Peyer's patch (tissue), 4 donors: ENCODE measurements at regions not wholly inside any gene's neighbourhood (a gene's known extent, or its start where the extent isn't known, plus 50 kb on each side); places are given as distances from the start of the nearest gene placed in this dataset.

ENCODE experiments used
- POLR2A ChIP-seq, 2 donors: fragments of 450-650 bp; IDR thresholded peaks; one replicate each; pipeline ENCODE4 v1.5.1; 2017; ENCODE audit warnings: antibody characterized with exemption in 2 of 2, mild to moderate bottlenecking in 2 of 2, moderate library complexity in 2 of 2
- TF ChIP-seq, protein P1 (sequence below), 6 experiments: fragments of 450-650 bp in 4 of 6; fragments of 200-600 bp in 2 of 6; sonication (generic) in 1 of 6; IDR thresholded peaks; one replicate each; pipeline ENCODE4 v1.5.1; 2017 to 2019; ENCODE audit warnings: antibody characterized with exemption in 6 of 6, mild to moderate bottlenecking in 3 of 6, moderate library complexity in 1 of 6

DNA sequence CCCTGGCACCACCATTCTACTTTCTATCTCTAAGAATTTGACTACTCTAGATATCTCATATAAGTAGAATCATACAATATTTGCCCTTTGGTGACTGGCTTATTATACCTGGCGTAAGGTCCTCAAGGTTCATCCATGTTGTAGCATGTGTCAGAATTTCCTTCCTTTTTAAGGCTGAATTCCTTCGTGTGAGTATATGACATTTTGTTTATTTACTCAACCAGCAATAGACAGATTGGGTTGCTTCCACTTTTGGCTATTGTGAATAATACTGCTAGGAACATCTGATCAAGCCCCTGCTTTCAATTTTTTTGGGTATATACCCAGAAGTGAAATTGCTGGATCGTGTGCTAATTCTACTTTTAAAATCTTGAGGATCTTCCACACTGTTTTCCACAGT, 232.8 kb upstream of the MCHR2 start:
- TF ChIP-seq, protein P1, sequence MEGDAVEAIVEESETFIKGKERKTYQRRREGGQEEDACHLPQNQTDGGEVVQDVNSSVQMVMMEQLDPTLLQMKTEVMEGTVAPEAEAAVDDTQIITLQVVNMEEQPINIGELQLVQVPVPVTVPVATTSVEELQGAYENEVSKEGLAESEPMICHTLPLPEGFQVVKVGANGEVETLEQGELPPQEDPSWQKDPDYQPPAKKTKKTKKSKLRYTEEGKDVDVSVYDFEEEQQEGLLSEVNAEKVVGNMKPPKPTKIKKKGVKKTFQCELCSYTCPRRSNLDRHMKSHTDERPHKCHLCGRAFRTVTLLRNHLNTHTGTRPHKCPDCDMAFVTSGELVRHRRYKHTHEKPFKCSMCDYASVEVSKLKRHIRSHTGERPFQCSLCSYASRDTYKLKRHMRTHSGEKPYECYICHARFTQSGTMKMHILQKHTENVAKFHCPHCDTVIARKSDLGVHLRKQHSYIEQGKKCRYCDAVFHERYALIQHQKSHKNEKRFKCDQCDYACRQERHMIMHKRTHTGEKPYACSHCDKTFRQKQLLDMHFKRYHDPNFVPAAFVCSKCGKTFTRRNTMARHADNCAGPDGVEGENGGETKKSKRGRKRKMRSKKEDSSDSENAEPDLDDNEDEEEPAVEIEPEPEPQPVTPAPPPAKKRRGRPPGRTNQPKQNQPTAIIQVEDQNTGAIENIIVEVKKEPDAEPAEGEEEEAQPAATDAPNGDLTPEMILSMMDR (IDR thresholded peaks at IDR 0.05) = no peak
- no peak for TF ChIP-seq POLR2A (IDR thresholded peaks at IDR 0.05)
